Urinary bladder (tissue), 3 donors: ENCODE measurements at regions not wholly inside any gene's neighbourhood (a gene's known extent, or its start where the extent isn't known, plus 50 kb on each side); places are given as distances from the start of the nearest gene placed in this dataset.

Experiments
- DNase-seq: peaks from one replicate; pipeline ENCODE4 v3.0.0-alpha.2; 2015; ENCODE audit errors: extremely low spot score
- H3K27ac ChIP-seq: one replicate; pipeline ENCODE4 v1.5.1; 2013; ENCODE audit warnings: low read depth, mild to moderate bottlenecking, moderate library complexity
- H3K36me3 ChIP-seq: one replicate; pipeline ENCODE4 v1.6.1; 2013; ENCODE audit warnings: mild to moderate bottlenecking, moderate library complexity; ENCODE audit not compliant: insufficient read depth
- H3K4me1 ChIP-seq: one replicate; pipeline ENCODE4 v1.6.1; 2013; ENCODE audit warnings: mild to moderate bottlenecking, moderate library complexity; ENCODE audit not compliant: insufficient read depth
- H3K4me3 ChIP-seq: one replicate; pipeline ENCODE4 v1.5.1; 2013; ENCODE audit warnings: low read depth, low read length
- WGBS: extraction: QIAGEN DNeasy Blood & Tissue Kit; methylation state at CpG from one replicate; pipeline ENCODE4 v1.1.7; 2013; 5-methylcytosine and 5-hydroxymethylcytosine counted together
- donor health status: healthy with polysubstance abuse.
- donor health status: healthy.

- H3K4me3 ChIP-seq = no peak overlapping the region
- H3K27ac ChIP-seq = no peak overlapping the region
- no peaks in the 10 kb centered on the region for H3K36me3 ChIP-seq
- no peak for DNase-seq
- H3K4me1 ChIP-seq = no peaks in the 10 kb centered on the region
These were observed 58.1 kb upstream of the ERG start for GRCh38 chr21:38556390-38556789.

GRCh38 chr21:38561205-38561604 lies 62.9 kb upstream of the ERG start:
- H3K36me3 ChIP-seq = no peaks in the 10 kb centered on the region
- no peaks in the 10 kb centered on the region for H3K4me1 ChIP-seq
- H3K27ac ChIP-seq = no peak overlapping the region
- no peak overlapping the region for H3K4me3 ChIP-seq
- no peak for DNase-seq

- 78% methylated on average over 7 of the region's 7 CpGs for WGBS
- Histone ChIP-seq H3K4me3 (no peak overlapping the region), H3K4me1 (no peaks in the 10 kb centered on the region), H3K27ac (no peak overlapping the region), H3K36me3 (no peaks in the 10 kb centered on the region)
- DNase-seq = no peak
These were observed 63.6 kb upstream of the ERG start for GRCh38 chr21:38561613-38562581.

GRCh38 chr21:38567335-38567969 lies 69.2 kb upstream of the ERG start:
- Histone ChIP-seq H3K36me3 (no peaks in the 10 kb centered on the region), H3K4me1 (no peaks in the 10 kb centered on the region), H3K27ac (no peak overlapping the region), H3K4me3 (no peak overlapping the region)
- 27% methylated on average over 17 of the region's 17 CpGs for WGBS
- no peak for DNase-seq

- Histone ChIP-seq H3K27ac (no peak overlapping the region), H3K4me1 (no peaks in the 10 kb centered on the region), H3K36me3 (no peaks in the 10 kb centered on the region), H3K4me3 (no peak overlapping the region)
- 50% methylated on average over 7 of the region's 7 CpGs for WGBS
- DNase-seq = no peak
These were observed 69.7 kb upstream of the ERG start for GRCh38 chr21:38567970-38568360.

GRCh38 chr21:38569733-38570132 lies 71.5 kb upstream of the ERG start:
- Histone ChIP-seq H3K4me3 (no peak overlapping the region), H3K36me3 (no peaks in the 10 kb centered on the region), H3K4me1 (no peaks in the 10 kb centered on the region), H3K27ac (no peak overlapping the region)
- no peak for DNase-seq
- WGBS = 95% methylated on average over 1 of the region's 1 CpG

- Histone ChIP-seq H3K27ac (no peak overlapping the region), H3K36me3 (no peaks in the 10 kb centered on the region), H3K4me1 (no peaks in the 10 kb centered on the region), H3K4me3 (no peak overlapping the region)
- DNase-seq = no peak
- 46% methylated on average over 6 of the region's 6 CpGs for WGBS
These were observed 72.3 kb upstream of the ERG start for GRCh38 chr21:38570596-38570995.

GRCh38 chr21:38574895-38575575 lies 76.8 kb upstream of the ERG start:
- no peaks in the 10 kb centered on the region for H3K36me3 ChIP-seq
- no peak for DNase-seq
- no peak overlapping the region for H3K27ac ChIP-seq
- WGBS = 64% methylated on average over 9 of the region's 9 CpGs
- H3K4me3 ChIP-seq = no peak overlapping the region
- H3K4me1 ChIP-seq = no peaks in the 10 kb centered on the region

- no peak overlapping the region for H3K27ac ChIP-seq
- no peak for DNase-seq
- no peak overlapping the region for H3K4me3 ChIP-seq
- no peaks in the 10 kb centered on the region for H3K4me1 ChIP-seq
- 90% methylated on average over 5 of the region's 5 CpGs for WGBS
- no peaks in the 10 kb centered on the region for H3K36me3 ChIP-seq
These were observed 79.6 kb upstream of the ERG start for GRCh38 chr21:38577887-38578286.

GRCh38 chr21:38590449-38591217 lies 92.4 kb upstream of the ERG start:
- Histone ChIP-seq H3K27ac (no peak overlapping the region), H3K36me3 (no peaks in the 10 kb centered on the region), H3K4me3 (no peak overlapping the region), H3K4me1 (no peaks in the 10 kb centered on the region)
- 93% methylated on average over 2 of the region's 2 CpGs for WGBS
- no peak for DNase-seq

- no peaks in the 10 kb centered on the region for H3K4me1 ChIP-seq
- no peak overlapping the region for H3K27ac ChIP-seq
- DNase-seq = no peak
- 89% methylated on average over 1 of the region's 1 CpG for WGBS
- H3K36me3 ChIP-seq = no peaks in the 10 kb centered on the region
- H3K4me3 ChIP-seq = no peak overlapping the region
These were observed 92.9 kb upstream of the ERG start for GRCh38 chr21:38591218-38591537.

GRCh38 chr21:38596264-38597042 lies 98.2 kb upstream of the ERG start:
- no peak overlapping the region for H3K4me3 ChIP-seq

GRCh38 chr21:38597421-38597820 lies 99.1 kb upstream of the ERG start:
- H3K4me3 ChIP-seq = no peak overlapping the region
- H3K4me1 ChIP-seq = no peaks in the 10 kb centered on the region
- no peaks in the 10 kb centered on the region for H3K36me3 ChIP-seq
- no peak for DNase-seq
- 38% methylated on average over 2 of the region's 2 CpGs for WGBS
- H3K27ac ChIP-seq = no peak overlapping the region

More at GRCh38 chr21:38596264-38597042, 98.2 kb upstream of the ERG start:
- Histone ChIP-seq H3K4me1 (no peaks in the 10 kb centered on the region), H3K27ac (no peak overlapping the region), H3K36me3 (no peaks in the 10 kb centered on the region)
- no peak for DNase-seq
- 73% methylated on average over 4 of the region's 4 CpGs for WGBS
